KMS-11 (cell line): ENCODE measurements at regions not wholly inside any gene's neighbourhood (a gene's known extent, or its start where the extent isn't known, plus 50 kb on each side); places are given as distances from the start of the nearest gene placed in this dataset.

Source experiments
- H2AFZ ChIP-seq: fragments of 200-600 bp; sonication (generic); 2 replicates; pipeline ENCODE4 v1.6.1; 2016; ENCODE audit warnings: antibody characterized with exemption, mixed run types, low read depth
- H3K27ac ChIP-seq: fragments of 200-600 bp; sonication (generic); 2 replicates; pipeline ENCODE4 v1.6.1; 2016; ENCODE audit warnings: mild to moderate bottlenecking, mixed run types
- H3K27me3 ChIP-seq: fragments of 200-600 bp; sonication (generic); 2 replicates; pipeline ENCODE4 v1.6.1; 2017; ENCODE audit warnings: mild to moderate bottlenecking, low read depth, mixed run types, moderate library complexity; ENCODE audit not compliant: insufficient read depth
- H3K36me3 ChIP-seq: fragments of 200-600 bp; sonication (generic); 2 replicates; pipeline ENCODE4 v1.6.1; 2017; ENCODE audit warnings: mild to moderate bottlenecking, mixed run types; ENCODE audit not compliant: insufficient read depth
- H3K4me1 ChIP-seq: fragments of 200-600 bp; sonication (generic); 2 replicates; pipeline ENCODE4 v1.6.1; 2016; ENCODE audit warnings: mild to moderate bottlenecking, low read depth, mixed run types; ENCODE audit not compliant: poor library complexity, severe bottlenecking
- H3K4me2 ChIP-seq: fragments of 200-600 bp; sonication (generic); 2 replicates; pipeline ENCODE4 v1.7.0; 2016; ENCODE audit warnings: mild to moderate bottlenecking, mixed run types
- H3K4me3 ChIP-seq: fragments of 200-600 bp; sonication (generic); IDR thresholded peaks from 2 replicates; pipeline ENCODE4 v1.6.1; 2017; ENCODE audit warnings: low read depth, low read length, mixed read lengths; ENCODE audit not compliant: insufficient read depth
- H3K79me2 ChIP-seq: fragments of 200-600 bp; sonication (generic); 2 replicates; pipeline ENCODE4 v1.6.1; 2016; ENCODE audit warnings: low read depth, mixed run types; ENCODE audit not compliant: insufficient read depth
- H3K9ac ChIP-seq: fragments of 200-600 bp; sonication (generic); 2 replicates; pipeline ENCODE4 v1.6.1; 2016; ENCODE audit warnings: mild to moderate bottlenecking, mixed run types
- H4K20me1 ChIP-seq: fragments of 200-600 bp; sonication (generic); 2 replicates; pipeline ENCODE4 v1.6.1; 2016; ENCODE audit warnings: mild to moderate bottlenecking, mixed run types; ENCODE audit not compliant: insufficient read depth
- CTCF ChIP-seq: fragments of 200-600 bp; sonication (generic); conservative IDR thresholded peaks from 2 replicates; pipeline ENCODE4 v1.6.1; 2017; ENCODE audit warnings: low read depth, mild to moderate bottlenecking, antibody characterized with exemption, low read length, moderate library complexity, mixed read lengths

- Histone ChIP-seq H3K4me2 (no peak overlapping the region), H3K9ac (no peak overlapping the region), H3K36me3 (no peaks in the 10 kb centered on the region), H4K20me1 (no peaks in the 10 kb centered on the region), H3K4me3 (no peak overlapping the region), H3K4me1 (no peaks in the 10 kb centered on the region), H2AFZ (no peak overlapping the region), H3K79me2 (no peaks in the 10 kb centered on the region), H3K27me3 (no peaks in the 10 kb centered on the region), H3K27ac (no peak overlapping the region)
- TF ChIP-seq CTCF = no peak
Observed at GRCh38 chr1:50305808-50306207, 117.4 kb downstream of the DMRTA2 start.

GRCh38 chr1:50300297-50300696 is 122.9 kb downstream of the DMRTA2 start:
- Histone ChIP-seq H3K36me3 (no peaks in the 10 kb centered on the region), H3K9ac (no peak overlapping the region), H4K20me1 (no peaks in the 10 kb centered on the region), H3K4me2 (no peak overlapping the region), H3K79me2 (no peaks in the 10 kb centered on the region), H3K4me3 (no peak overlapping the region), H3K27ac (no peak overlapping the region), H2AFZ (no peak overlapping the region), H3K27me3 (no peaks in the 10 kb centered on the region), H3K4me1 (no peaks in the 10 kb centered on the region)
- no peak for TF ChIP-seq CTCF

DNA sequence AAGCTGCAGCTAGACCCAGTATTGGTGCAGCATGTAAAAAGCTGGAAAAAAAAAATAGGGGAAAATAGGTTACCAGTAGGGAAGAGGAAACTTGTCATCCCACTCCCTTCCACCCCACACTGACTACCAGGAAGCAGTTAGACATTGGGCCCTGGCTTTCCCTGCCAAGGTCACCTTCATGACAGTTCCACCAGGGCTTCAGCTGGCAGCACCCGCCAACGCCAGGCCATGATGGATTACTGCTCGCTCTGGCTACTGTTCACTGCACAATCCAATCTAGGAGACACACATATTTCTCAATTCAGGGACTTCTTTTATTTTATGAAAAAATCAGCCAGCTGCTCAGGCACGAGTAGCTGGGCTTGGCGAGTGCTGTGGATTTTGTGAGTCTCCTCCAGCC is 127.7 kb downstream of the DMRTA2 start:
- Histone ChIP-seq H2AFZ (no peak overlapping the region), H3K4me3 (no peak overlapping the region), H3K79me2 (no peaks in the 10 kb centered on the region), H3K27ac (no peak overlapping the region), H3K27me3 (no peaks in the 10 kb centered on the region), H3K4me1 (no peaks in the 10 kb centered on the region), H4K20me1 (no peaks in the 10 kb centered on the region), H3K4me2 (no peak overlapping the region), H3K9ac (no peak overlapping the region), H3K36me3 (no peaks in the 10 kb centered on the region)
- no peak for TF ChIP-seq CTCF

DNA sequence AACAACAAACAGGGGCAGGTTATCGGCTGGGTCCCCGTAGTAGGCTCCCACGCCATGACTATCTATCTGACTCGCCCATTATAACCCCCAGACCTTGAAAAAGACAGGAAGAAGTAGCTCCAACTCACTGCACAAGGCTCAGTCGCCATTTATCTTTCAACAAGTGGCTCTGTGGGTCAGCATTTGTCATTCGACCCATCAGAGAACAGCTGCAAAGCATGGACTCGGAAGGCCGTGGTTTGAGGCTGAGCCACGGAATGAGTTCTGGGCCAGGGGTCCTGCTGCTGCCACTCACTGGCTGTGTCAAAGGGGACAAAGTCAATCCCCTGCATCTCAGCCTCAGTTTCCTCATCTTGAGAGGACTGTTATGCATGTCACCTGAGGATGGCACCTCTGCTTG is 131.0 kb downstream of the DMRTA2 start:
- H2AFZ ChIP-seq = no peak overlapping the region
- H3K4me1 ChIP-seq = no peaks in the 10 kb centered on the region
- H4K20me1 ChIP-seq = no peaks in the 10 kb centered on the region
- no peak overlapping the region for H3K27ac ChIP-seq
- H3K9ac ChIP-seq = no peak overlapping the region
- H3K4me2 ChIP-seq = no peak overlapping the region
- H3K27me3 ChIP-seq = no peaks in the 10 kb centered on the region
- no peaks in the 10 kb centered on the region for H3K36me3 ChIP-seq
- no peak overlapping the region for H3K4me3 ChIP-seq
- TF ChIP-seq CTCF = no peak
- H3K79me2 ChIP-seq = no peaks in the 10 kb centered on the region

DNA sequence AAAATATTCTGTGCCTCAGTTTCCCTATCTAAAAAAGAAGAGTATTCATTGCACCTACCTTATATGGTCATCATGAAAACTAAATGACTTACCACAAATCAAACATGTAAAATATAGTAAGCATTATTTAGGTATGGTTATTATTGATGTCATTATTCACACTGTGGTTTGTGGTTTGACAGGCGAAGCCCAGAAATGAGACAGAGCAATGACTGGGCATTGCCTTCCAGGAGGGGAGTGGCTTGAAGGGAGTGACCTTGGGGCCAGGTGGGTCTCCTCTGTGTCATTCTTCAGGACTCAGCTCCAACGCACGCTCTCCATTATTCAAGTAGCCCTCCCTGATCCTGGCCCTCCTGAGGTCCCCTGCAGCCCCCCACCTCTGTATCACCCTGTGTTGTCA is 133.7 kb downstream of the DMRTA2 start:
- Histone ChIP-seq H3K4me2 (no peak overlapping the region), H3K79me2 (no peaks in the 10 kb centered on the region), H3K27me3 (no peaks in the 10 kb centered on the region), H3K36me3 (no peaks in the 10 kb centered on the region), H3K27ac (no peak overlapping the region), H4K20me1 (no peaks in the 10 kb centered on the region), H3K4me3 (no peak overlapping the region), H3K4me1 (no peaks in the 10 kb centered on the region), H2AFZ (no peak overlapping the region), H3K9ac (no peak overlapping the region)
- TF ChIP-seq CTCF = no peak
